LNCaP clone FGC (cell line): ENCODE measurements at regions not wholly inside any gene's neighbourhood (a gene's known extent, or its start where the extent isn't known, plus 50 kb on each side); places are given as distances from the start of the nearest gene placed in this dataset.

ENCODE experiments used
- DNase-seq: peaks from one replicate; pipeline ENCODE4 v3.0.0-alpha.2; 2011; ENCODE audit warnings: low read depth
- H3K4me3 ChIP-seq: 2 replicates; pipeline ENCODE4 v1.5.1; 2011; ENCODE audit warnings: mild to moderate bottlenecking, low read depth, low read length, control low read depth
- CTCF ChIP-seq: IDR thresholded peaks from 2 replicates; pipeline ENCODE4 v1.5.1; 2012; ENCODE audit warnings: mild to moderate bottlenecking; ENCODE audit not compliant: control insufficient read depth, insufficient read depth; ENCODE audit errors: extremely low read depth

GRCh38 chr3:76986876-76987474 is 52.9 kb upstream of the ROBO2 start:
- no peak overlapping the region for H3K4me3 ChIP-seq
- DNase-seq, result no peak
- peak; percentile 9; the same call in 1 of the 2 replicates for TF ChIP-seq CTCF
